PC-9 (cell line): ENCODE measurements at regions not wholly inside any gene's neighbourhood (a gene's known extent, or its start where the extent isn't known, plus 50 kb on each side); places are given as distances from the start of the nearest gene placed in this dataset.

ENCODE experiments used
- BruUV-seq: library from RNA; stranded (reverse); fragments of 400-500 nt; replicated peaks from 2 replicates; lab custom pipeline; 2021; lab: Mats Ljungman, UMichigan
- CTCF ChIA-PET: fragments of 300-600 bp; sonication (Branson Sonifier 250); formaldehyde crosslinking; loops from one replicate; lab custom pipeline; 2022; ENCODE audit warnings: antibody characterized with exemption; lab: Charles Lee
- POLR2A ChIA-PET: fragments of 300-600 bp; sonication (Branson Sonifier 250); formaldehyde crosslinking; loops from one replicate; lab custom pipeline; 2022; ENCODE audit warnings: antibody characterized with exemption; ENCODE audit not compliant: unreplicated experiment; lab: Charles Lee
- DNase-seq, 2 experiments: peaks; one replicate each; pipeline versions ENCODE4 v3.0.0 to v3.0.0-alpha.2; 2015 to 2022; ENCODE audit warnings: mixed read lengths in 1 of 2
- H2AFZ ChIP-seq: fragments of 200-600 bp; sonication (generic); 2 replicates; pipeline ENCODE4 v1.8.1; 2017; ENCODE audit warnings: antibody characterized with exemption
- H3F3A ChIP-seq: fragments of 200-600 bp; sonication (generic); 2 replicates; pipeline ENCODE4 v1.8.1; 2017; ENCODE audit warnings: antibody characterized with exemption, mild to moderate bottlenecking, low read depth; ENCODE audit not compliant: insufficient read depth
- H3K27ac ChIP-seq: fragments of 200-600 bp; sonication (generic); 2 replicates; pipeline ENCODE4 v1.6.1; 2016; ENCODE audit warnings: mixed run types
- H3K27me3 ChIP-seq: fragments of 200-600 bp; sonication (generic); 2 replicates; pipeline ENCODE4 v1.6.1; 2016; ENCODE audit warnings: low read depth, mixed run types; ENCODE audit not compliant: insufficient read depth
- H3K36me3 ChIP-seq: fragments of 200-600 bp; sonication (generic); 2 replicates; pipeline ENCODE4 v1.6.1; 2016; ENCODE audit warnings: low read depth, mixed run types
- H3K4me1 ChIP-seq: fragments of 200-600 bp; sonication (generic); replicated peaks from 2 replicates; pipeline ENCODE4 v1.6.1; 2016; ENCODE audit warnings: mixed run types; ENCODE audit not compliant: insufficient read depth
- H3K4me2 ChIP-seq: fragments of 200-600 bp; sonication (generic); 2 replicates; pipeline ENCODE4 v1.6.1; 2017; ENCODE audit warnings: mixed run types
- H3K4me3 ChIP-seq: fragments of 200-600 bp; sonication (generic); 2 replicates; pipeline ENCODE4 v1.6.1; 2016; ENCODE audit warnings: mixed run types
- H3K79me2 ChIP-seq: fragments of 200-600 bp; sonication (generic); 2 replicates; pipeline ENCODE4 v1.6.1; 2017; ENCODE audit warnings: low read depth, mixed run types
- H3K9me2 ChIP-seq: fragments of 200-600 bp; sonication (generic); 2 replicates; pipeline ENCODE4 v1.8.1; 2017; ENCODE audit warnings: mild to moderate bottlenecking; ENCODE audit not compliant: insufficient read depth
- H3K9me3 ChIP-seq: fragments of 200-600 bp; sonication (generic); 2 replicates; pipeline ENCODE4 v1.8.1; 2016; ENCODE audit warnings: low read depth; ENCODE audit not compliant: insufficient read depth
- H4K20me1 ChIP-seq: fragments of 200-600 bp; sonication (generic); 2 replicates; pipeline ENCODE4 v1.8.1; 2017; ENCODE audit not compliant: insufficient read depth
- CTCF ChIP-seq: fragments of 200-600 bp; sonication (generic); conservative IDR thresholded peaks from 2 replicates; pipeline ENCODE4 v1.6.1; 2017; ENCODE audit warnings: mixed run types, antibody characterized with exemption, mild to moderate bottlenecking, moderate library complexity
- EZH2 ChIP-seq: fragments of 200-600 bp; sonication (generic); IDR thresholded peaks from 2 replicates; pipeline ENCODE4 v1.8.0; 2017; ENCODE audit warnings: antibody characterized with exemption, low read depth
- intact Hi-C: fragments of 100-400 bp; cut with micrococcal nuclease; formaldehyde crosslinking; loops from one replicate; pipeline ENCODE4 v1.10.0; 2022; ENCODE audit not compliant: unreplicated experiment

- no TSS peak for BruUV-seq
- TF ChIP-seq CTCF, result no peak
- TF ChIP-seq EZH2, result no peak
- POLR2A ChIA-PET, result no interaction called here
- Histone ChIP-seq H2AFZ (no peak overlapping the region), H3F3A (no peaks in the 10 kb centered on the region), H3K27ac (no peak overlapping the region), H3K27me3 (no peaks in the 10 kb centered on the region), H3K4me1 (no peaks in the 10 kb centered on the region), H4K20me1 (no peaks in the 10 kb centered on the region), H3K4me2 (peak overlapping the region; percentile 62), H3K9me2 (no peaks in the 10 kb centered on the region), H3K79me2 (no peaks in the 10 kb centered on the region), H3K36me3 (no peaks in the 10 kb centered on the region), H3K9me3 (no peaks in the 10 kb centered on the region), H3K4me3 (peak overlapping the region; percentile 13; the same call in 1 of the 2 replicates)
- CTCF ChIA-PET, result no interaction called here
- peak in 1 of 2 experiments; percentile 18 for DNase-seq
- intact Hi-C loops, result no loop called here
Measured at GRCh38 chr9:106697750-106698502, 165.0 kb upstream of the ZNF462 start.

- Histone ChIP-seq H3K79me2 (no peaks in the 10 kb centered on the region), H3K27me3 (no peaks in the 10 kb centered on the region), H3K27ac (no peak overlapping the region), H4K20me1 (no peaks in the 10 kb centered on the region), H3K9me2 (no peaks in the 10 kb centered on the region), H3K4me1 (no peaks in the 10 kb centered on the region), H3K36me3 (no peaks in the 10 kb centered on the region), H2AFZ (no peak overlapping the region), H3K4me2 (no peak overlapping the region), H3K9me3 (no peaks in the 10 kb centered on the region), H3K4me3 (no peak overlapping the region), H3F3A (no peaks in the 10 kb centered on the region)
- DNase-seq, result no peak
- no TSS peak for BruUV-seq
- TF ChIP-seq EZH2, result no peak
- TF ChIP-seq CTCF, result no peak
- ChIA-PET POLR2A (no interaction called here), CTCF (no interaction called here)
- intact Hi-C loops, result no loop called here
Measured at GRCh38 chr9:106700676-106701075, 162.3 kb upstream of the ZNF462 start.

- POLR2A ChIA-PET, result no interaction called here
Measured at GRCh38 chr9:106701611-106702010, 161.4 kb upstream of the ZNF462 start.

More at GRCh38 chr9:106701611-106702010, 161.4 kb upstream of the ZNF462 start:
- no peaks in the 10 kb centered on the region for H3K9me2 ChIP-seq
- H3K27me3 ChIP-seq, result no peaks in the 10 kb centered on the region
- H3K4me2 ChIP-seq, result no peak overlapping the region
- DNase-seq, result no peak
- H2AFZ ChIP-seq, result no peak overlapping the region
- H3K9me3 ChIP-seq, result no peaks in the 10 kb centered on the region
- no peak overlapping the region for H3K4me3 ChIP-seq
- no peaks in the 10 kb centered on the region for H4K20me1 ChIP-seq
- no peak for TF ChIP-seq EZH2
- TF ChIP-seq CTCF, result no peak
- no peaks in the 10 kb centered on the region for H3K79me2 ChIP-seq
- H3K27ac ChIP-seq, result no peak overlapping the region
- intact Hi-C loops, result no loop called here
- no peaks in the 10 kb centered on the region for H3F3A ChIP-seq
- no peaks in the 10 kb centered on the region for H3K4me1 ChIP-seq
- no peaks in the 10 kb centered on the region for H3K36me3 ChIP-seq
- no TSS peak for BruUV-seq
- CTCF ChIA-PET, result no interaction called here
